Keratinocyte (primary cell): ENCODE measurements at regions not wholly inside any gene's neighbourhood (a gene's known extent, or its start where the extent isn't known, plus 50 kb on each side); places are given as distances from the start of the nearest gene placed in this dataset.

Source experiments
- DNase-seq: peaks from one replicate; pipeline ENCODE4 v3.0.0-alpha.2; 2011; ENCODE audit warnings: low read depth, missing footprints, low spot score
- FAIRE-seq: peaks from 2 replicates; lab custom pipeline; 2011; peaks lifted over from hg19 to GRCh38; lab: Jason Lieb, UNC
- H2AFZ ChIP-seq: 2 replicates; pipeline ENCODE4 v1.6.0; 2012; ENCODE audit warnings: low read length, control low read depth, inconsistent platforms; ENCODE audit not compliant: control insufficient read depth
- H3K27ac ChIP-seq: 2 replicates; pipeline ENCODE4 v1.5.1; 2011; ENCODE audit warnings: low read length; ENCODE audit not compliant: control insufficient read depth, insufficient read depth
- H3K27me3 ChIP-seq: 3 replicates; pipeline ENCODE4 v1.6.0; 2011; ENCODE audit warnings: low read length; ENCODE audit not compliant: control insufficient read depth, insufficient read depth; ENCODE audit errors: extremely low read depth
- H3K36me3 ChIP-seq, 2 experiments: 2 replicates in 1 of 2; 3 replicates in 1 of 2; pipeline ENCODE4 v1.5.1; 2011; ENCODE audit warnings: low read length in 2 of 2, mild to moderate bottlenecking in 1 of 2; ENCODE audit not compliant: control insufficient read depth in 2 of 2, insufficient read depth in 2 of 2; ENCODE audit errors: extremely low read depth in 1 of 2
- H3K4me1 ChIP-seq: 3 replicates; pipeline ENCODE4 v1.5.1; 2011; ENCODE audit warnings: low read length; ENCODE audit not compliant: control insufficient read depth, insufficient read depth; ENCODE audit errors: extremely low read depth
- H3K4me2 ChIP-seq: 3 replicates; pipeline ENCODE4 v1.6.0; 2011; ENCODE audit warnings: low read depth, low read length; ENCODE audit not compliant: control insufficient read depth, insufficient read depth; ENCODE audit errors: extremely low read depth
- H3K4me3 ChIP-seq, 3 experiments: fragments of 200-600 bp in 1 of 3; sonication (generic) in 1 of 3; 2 replicates in 2 of 3; 3 replicates in 1 of 3; pipeline ENCODE4 v1.5.1; 2011 to 2016; ENCODE audit warnings: low read length in 3 of 3, mild to moderate bottlenecking in 3 of 3, control low read depth in 2 of 3, inconsistent platforms in 1 of 3, low read depth in 1 of 3, mixed read lengths in 1 of 3, mixed run types in 1 of 3, moderate library complexity in 1 of 3; ENCODE audit not compliant: control insufficient read depth in 2 of 3, insufficient read depth in 2 of 3; ENCODE audit errors: extremely low read depth in 1 of 3
- H3K79me2 ChIP-seq: 2 replicates; pipeline ENCODE4 v1.6.0; 2012; ENCODE audit warnings: low read length; ENCODE audit not compliant: control insufficient read depth, insufficient read depth
- H3K9ac ChIP-seq: 3 replicates; pipeline ENCODE4 v1.6.0; 2011; ENCODE audit warnings: low read length; ENCODE audit not compliant: control insufficient read depth, insufficient read depth; ENCODE audit errors: extremely low read depth
- H3K9me1 ChIP-seq: 3 replicates; pipeline ENCODE4 v1.6.0; 2011; ENCODE audit warnings: low read length; ENCODE audit not compliant: control insufficient read depth, insufficient read depth; ENCODE audit errors: extremely low read depth
- H3K9me3 ChIP-seq: 2 replicates; pipeline ENCODE4 v1.5.1; 2012; ENCODE audit warnings: low read depth, low read length; ENCODE audit not compliant: control insufficient read depth
- H4K20me1 ChIP-seq: 3 replicates; pipeline ENCODE4 v1.6.0; 2011; ENCODE audit warnings: low read length; ENCODE audit not compliant: control insufficient read depth, insufficient read depth; ENCODE audit errors: extremely low read depth
- CTCF ChIP-seq, 3 experiments: IDR thresholded peaks in 1 of 3; conservative IDR thresholded peaks in 1 of 3; optimal IDR thresholded peaks in 1 of 3; 2 replicates in 2 of 3; 3 replicates in 1 of 3; pipeline versions ENCODE3 to v1.5.1; 2011; ENCODE audit warnings: low read length in 3 of 3, mild to moderate bottlenecking in 3 of 3, moderate library complexity in 2 of 3, control low read depth in 1 of 3, inconsistent platforms in 1 of 3; ENCODE audit not compliant: insufficient read depth in 2 of 3; ENCODE audit errors: extremely low read depth in 1 of 3
- EZH2 ChIP-seq: IDR thresholded peaks from one replicate; pipeline ENCODE4 v1.6.1; 2012; ENCODE audit warnings: inconsistent platforms, mild to moderate bottlenecking, low read length, moderate library complexity
- dilution Hi-C: fragments of 300-500 bp; cut with MboI; formaldehyde crosslinking; loops from one replicate; pipeline ENCODE4 v1.7.0; 2020; ENCODE audit warnings: low sequenced_read_pairs; ENCODE audit not compliant: extremely low pct_ligation_motif_present

GRCh38 chr3:182182531-182182968, 470.8 kb downstream of the SOX2 start:
- Histone ChIP-seq H3K36me3 (no peaks in the 10 kb centered on the region), H3K4me1 (peaks cover 21% of the 10 kb centered on the region), H3K27me3 (no peaks in the 10 kb centered on the region), H3K9me1 (no peaks in the 10 kb centered on the region), H4K20me1 (no peaks in the 10 kb centered on the region), H3K27ac (peak overlapping the region; percentile 22), H3K9ac (no peak overlapping the region), H3K9me3 (no peaks in the 10 kb centered on the region), H3K4me3 (no peak overlapping the region), H3K4me2 (peak overlapping the region; percentile 31), H3K79me2 (no peaks in the 10 kb centered on the region), H2AFZ (no peak overlapping the region)
- TF ChIP-seq EZH2 (no peak), CTCF (optimal IDR thresholded peaks at IDR 0.05 in 1 of 3, IDR thresholded peaks at IDR 0.05 in 1 of 3, conservative IDR thresholded peaks at IDR 0.05 in 1 of 3; ENCODE audit: extremely low read depth in 1 of 3, insufficient read depth in 2 of 3, low read length in 3 of 3) (no peak)
- dilution Hi-C loops: no loop called here
- DNase-seq: peak; percentile 91
- FAIRE-seq: peak; percentile 99

- dilution Hi-C loops: no loop called here
- no peaks in the 10 kb centered on the region for H3K9me1 ChIP-seq
- H3K36me3 ChIP-seq: no peaks in the 10 kb centered on the region
- H3K4me2 ChIP-seq: peak overlapping the region; percentile 20
- peaks cover 21% of the 10 kb centered on the region for H3K4me1 ChIP-seq
- H3K9me3 ChIP-seq: no peaks in the 10 kb centered on the region
- no peaks in the 10 kb centered on the region for H4K20me1 ChIP-seq
- H3K27ac ChIP-seq: no peak overlapping the region
- H3K9ac ChIP-seq: no peak overlapping the region
- DNase-seq (no peak), FAIRE-seq (peak; percentile 84)
- H3K4me3 ChIP-seq: no peak overlapping the region
- no peak overlapping the region for H2AFZ ChIP-seq
- TF ChIP-seq EZH2 (no peak), CTCF (optimal IDR thresholded peaks at IDR 0.05 in 1 of 3, IDR thresholded peaks at IDR 0.05 in 1 of 3, conservative IDR thresholded peaks at IDR 0.05 in 1 of 3; ENCODE audit: extremely low read depth in 1 of 3, insufficient read depth in 2 of 3, low read length in 3 of 3) (no peak)
- H3K79me2 ChIP-seq: no peaks in the 10 kb centered on the region
- H3K27me3 ChIP-seq: no peaks in the 10 kb centered on the region
Measured at GRCh38 chr3:182183716-182184430, 472.1 kb downstream of the SOX2 start.
